Gastrocnemius medialis (tissue), 4 donors: ENCODE measurements at regions not wholly inside any gene's neighbourhood (a gene's known extent, or its start where the extent isn't known, plus 50 kb on each side); places are given as distances from the start of the nearest gene placed in this dataset.

Experiments used
- ATAC-seq, 2 donors: fragments of 150-250 bp; one replicate each; pipeline ENCODE4 v1.9.1; 2016
- DNase-seq, 2 donors: peaks; one replicate each; pipeline ENCODE4 v3.0.0-alpha.2; 2019
- H3K27ac ChIP-seq, 4 donors: fragments of 200-600 bp; sonication (generic); 1 replicate in 1 of 4; 2 replicates in 3 of 4; pipeline ENCODE4 v1.5.1; 2016 to 2018; ENCODE audit warnings: mild to moderate bottlenecking in 2 of 4, moderate library complexity in 1 of 4
- H3K27me3 ChIP-seq, 3 donors: fragments of 200-600 bp; sonication (generic) in 2 of 3; 1 replicate in 1 of 3; 2 replicates in 2 of 3; pipeline versions ENCODE4 v1.5.1 to v1.6.0; 2016 to 2019; ENCODE audit warnings: mild to moderate bottlenecking in 1 of 3, moderate library complexity in 1 of 3
- H3K36me3 ChIP-seq, 2 donors: fragments of 200-600 bp; sonication (generic) in 1 of 2; one replicate each; pipeline ENCODE4 v1.5.1; 2017 to 2018
- H3K4me1 ChIP-seq, 2 donors: fragments of 200-600 bp; sonication (generic) in 1 of 2; one replicate each; pipeline ENCODE4 v1.5.1; 2016 to 2017; ENCODE audit warnings: mild to moderate bottlenecking in 2 of 2
- H3K4me3 ChIP-seq, 4 donors: fragments of 200-600 bp; sonication (generic) in 3 of 4; 1 replicate in 1 of 4; 2 replicates in 3 of 4; pipeline ENCODE4 v1.5.1; 2016 to 2019; ENCODE audit warnings: mild to moderate bottlenecking in 2 of 4
- H3K9me3 ChIP-seq, 3 donors: fragments of 200-600 bp; sonication (generic) in 2 of 3; 1 replicate in 1 of 3; 2 replicates in 2 of 3; pipeline ENCODE4 v1.5.1; 2016 to 2019
- CTCF ChIP-seq, 5 experiments: fragments of 450-650 bp in 3 of 5; fragments of 200-600 bp in 2 of 5; sonication (generic) in 2 of 5; IDR thresholded peaks in 4 of 5; conservative IDR thresholded peaks in 1 of 5; 1 replicate in 4 of 5; 2 replicates in 1 of 5; pipeline ENCODE4 v1.5.1; 2016 to 2019; ENCODE audit warnings: antibody characterized with exemption in 5 of 5, mild to moderate bottlenecking in 3 of 5, moderate library complexity in 3 of 5
- POLR2A ChIP-seq, 2 donors: fragments of 450-650 bp; IDR thresholded peaks; one replicate each; pipeline ENCODE4 v1.6.1; 2017; ENCODE audit warnings: antibody characterized with exemption in 2 of 2, mild to moderate bottlenecking in 2 of 2, moderate library complexity in 2 of 2
- in situ Hi-C, 4 donors: fragments of 200-750 bp; cut with MboI; loops; one replicate each; pipeline versions ENCODE4 v1.15.0 to v1.8.0; 2017; ENCODE audit warnings: low sequenced_read_pairs in 4 of 4
- intact Hi-C: fragments of 100-400 bp; cut with DNase I; formaldehyde crosslinking; loops from one replicate; pipeline ENCODE4 v1.15.1; 2023; ENCODE audit warnings: low total_unique reads

GRCh38 chr2:146986161-146986560, 858.7 kb upstream of the ACVR2A start:
- intact Hi-C loops: no loop called here
- Histone ChIP-seq H3K4me3 (no peak overlapping the region), H3K9me3 (no peaks in the 10 kb centered on the region), H3K27ac (no peak overlapping the region), H3K4me1 (no peaks in the 10 kb centered on the region), H3K27me3 (no peaks in the 10 kb centered on the region), H3K36me3 (no peaks in the 10 kb centered on the region)
- in situ Hi-C loops: no loop called here
- no peak for DNase-seq
- TF ChIP-seq POLR2A (IDR thresholded peaks at IDR 0.05) (no peak), CTCF (IDR thresholded peaks at IDR 0.05 in 4 of 5, conservative IDR thresholded peaks at IDR 0.05 in 1 of 5) (no peak)
- no peak for ATAC-seq

- no peak overlapping the region for H3K27ac ChIP-seq
- ATAC-seq (no peak), DNase-seq (no peak)
- H3K9me3 ChIP-seq: no peaks in the 10 kb centered on the region
- H3K27me3 ChIP-seq: no peaks in the 10 kb centered on the region
- H3K4me3 ChIP-seq: no peak overlapping the region
- no peaks in the 10 kb centered on the region for H3K36me3 ChIP-seq
- in situ Hi-C loops (no loop called here), intact Hi-C loops (no loop called here)
- H3K4me1 ChIP-seq: no peaks in the 10 kb centered on the region
- TF ChIP-seq POLR2A (IDR thresholded peaks at IDR 0.05): no peak
- no peak for TF ChIP-seq CTCF (IDR thresholded peaks at IDR 0.05 in 4 of 5, conservative IDR thresholded peaks at IDR 0.05 in 1 of 5)
Measured at GRCh38 chr2:146985753-146986152, 859.1 kb upstream of the ACVR2A start.

- no peak for TF ChIP-seq CTCF (IDR thresholded peaks at IDR 0.05 in 4 of 5, conservative IDR thresholded peaks at IDR 0.05 in 1 of 5)
- TF ChIP-seq POLR2A (IDR thresholded peaks at IDR 0.05): no peak
- intact Hi-C loops: no loop called here
- in situ Hi-C loops: no loop called here
- no peak for ATAC-seq
- H3K36me3 ChIP-seq: no peaks in the 10 kb centered on the region
- DNase-seq: no peak
- no peak overlapping the region for H3K4me3 ChIP-seq
- H3K4me1 ChIP-seq: no peaks in the 10 kb centered on the region
- no peaks in the 10 kb centered on the region for H3K27me3 ChIP-seq
- no peak overlapping the region for H3K27ac ChIP-seq
- no peaks in the 10 kb centered on the region for H3K9me3 ChIP-seq
Measured at GRCh38 chr2:146984014-146984413, 860.8 kb upstream of the ACVR2A start.

- in situ Hi-C loops: no loop called here
- Histone ChIP-seq H3K4me3 (no peak overlapping the region), H3K36me3 (no peaks in the 10 kb centered on the region), H3K9me3 (no peaks in the 10 kb centered on the region), H3K27me3 (no peaks in the 10 kb centered on the region), H3K27ac (peak overlapping the region in 1 of 4 donors; percentile 42), H3K4me1 (no peaks in the 10 kb centered on the region)
- DNase-seq: peak; percentile 14 to 60
- intact Hi-C loops: no loop called here
- peak; percentile 82 to 87 for ATAC-seq
- no peak for TF ChIP-seq CTCF (IDR thresholded peaks at IDR 0.05 in 4 of 5, conservative IDR thresholded peaks at IDR 0.05 in 1 of 5)
- TF ChIP-seq POLR2A (IDR thresholded peaks at IDR 0.05): no peak
Measured at GRCh38 chr2:146982393-146982846, 862.4 kb upstream of the ACVR2A start.

GRCh38 chr2:146981921-146982320, 862.9 kb upstream of the ACVR2A start:
- H3K27me3 ChIP-seq: no peaks in the 10 kb centered on the region
- in situ Hi-C loops (no loop called here), intact Hi-C loops (no loop called here)
- H3K27ac ChIP-seq: no peak overlapping the region
- no peak for TF ChIP-seq POLR2A (IDR thresholded peaks at IDR 0.05)
- no peak for TF ChIP-seq CTCF (IDR thresholded peaks at IDR 0.05 in 4 of 5, conservative IDR thresholded peaks at IDR 0.05 in 1 of 5)
- H3K36me3 ChIP-seq: no peaks in the 10 kb centered on the region
- DNase-seq (no peak), ATAC-seq (no peak)
- no peaks in the 10 kb centered on the region for H3K4me1 ChIP-seq
- H3K4me3 ChIP-seq: no peak overlapping the region
- no peaks in the 10 kb centered on the region for H3K9me3 ChIP-seq
